Endothelial cell of umbilical vein (primary cell): ENCODE measurements at regions not wholly inside any gene's neighbourhood (a gene's known extent, or its start where the extent isn't known, plus 50 kb on each side); places are given as distances from the start of the nearest gene placed in this dataset.

Experiments
- BruUV-seq: library from RNA; stranded (reverse); fragments of 400-500 nt; replicated peaks from 2 replicates; lab custom pipeline; 2021; lab: Mats Ljungman, UMichigan
- CTCF ChIA-PET: fragments of 300-600, 350-600 bp; sonication (Branson Sonifier 250); formaldehyde crosslinking; loops from one replicate; lab custom pipeline; 2021; ENCODE audit warnings: antibody characterized with exemption, inconsistent platforms; lab: Charles Lee
- POLR2A ChIA-PET: fragments of 300-600, 350-600 bp; sonication (Branson Sonifier 250); formaldehyde crosslinking; loops from one replicate; lab custom pipeline; 2021; ENCODE audit warnings: antibody characterized with exemption, inconsistent platforms; lab: Charles Lee
- DNase-seq: peaks from one replicate; pipeline ENCODE4 v3.0.0-alpha.2; 2011; ENCODE audit warnings: low read depth, low spot score
- FAIRE-seq: peaks from 2 replicates; lab custom pipeline; 2011; peaks lifted over from hg19 to GRCh38; lab: Jason Lieb, UNC
- H2AFZ ChIP-seq: 2 replicates; pipeline ENCODE4 v1.6.0; 2012; ENCODE audit warnings: low read depth, low read length, control low read depth, inconsistent platforms
- H3K27ac ChIP-seq: 2 replicates; pipeline ENCODE4 v1.5.1; 2011; ENCODE audit warnings: low read depth, mild to moderate bottlenecking, control low read depth, low read length, moderate library complexity; ENCODE audit not compliant: insufficient read depth
- H3K27me3 ChIP-seq, 2 experiments: 2 replicates each; pipeline versions ENCODE4 v1.6.0 to v1.6.1; 2011; ENCODE audit warnings: low read length in 2 of 2, mixed read lengths in 1 of 2; ENCODE audit not compliant: control insufficient read depth in 2 of 2, insufficient read depth in 2 of 2
- H3K36me3 ChIP-seq, 2 experiments: 2 replicates in 1 of 2; 3 replicates in 1 of 2; pipeline ENCODE4 v1.5.1; 2011; ENCODE audit warnings: low read length in 2 of 2, mild to moderate bottlenecking in 1 of 2, moderate library complexity in 1 of 2; ENCODE audit not compliant: control insufficient read depth in 2 of 2, insufficient read depth in 2 of 2; ENCODE audit errors: extremely low read depth in 1 of 2
- H3K4me1 ChIP-seq: 3 replicates; pipeline ENCODE4 v1.5.1; 2011; ENCODE audit warnings: mild to moderate bottlenecking, low read length; ENCODE audit not compliant: control insufficient read depth, insufficient read depth; ENCODE audit errors: extremely low read depth
- H3K4me2 ChIP-seq: 2 replicates; pipeline ENCODE4 v1.6.1; 2011; ENCODE audit warnings: low read length, control low read depth, mixed read lengths; ENCODE audit not compliant: insufficient read depth
- H3K4me3 ChIP-seq, 3 experiments: fragments of 200-600 bp in 1 of 3; sonication (generic), shearing (Covaris generic) in 1 of 3; replicated peaks in 1 of 3; 2 replicates each; pipeline ENCODE4 v1.5.1; 2011 to 2016; ENCODE audit warnings: control low read depth in 3 of 3, low read length in 3 of 3, mild to moderate bottlenecking in 2 of 3, inconsistent platforms in 1 of 3, low read depth in 1 of 3, moderate library complexity in 1 of 3; ENCODE audit not compliant: insufficient read depth in 1 of 3
- H3K79me2 ChIP-seq: 2 replicates; pipeline ENCODE4 v1.6.0; 2012; ENCODE audit warnings: low read length, inconsistent platforms; ENCODE audit not compliant: control insufficient read depth, insufficient read depth
- H3K9ac ChIP-seq: replicated peaks from 2 replicates; pipeline ENCODE3; 2011; ENCODE audit warnings: low read length, control low read depth; ENCODE audit not compliant: insufficient read depth; ENCODE audit errors: extremely low read depth
- H3K9me1 ChIP-seq: replicated peaks from 3 replicates; pipeline ENCODE4 v1.6.0; 2011; ENCODE audit warnings: mild to moderate bottlenecking, low read length; ENCODE audit not compliant: control insufficient read depth, insufficient read depth; ENCODE audit errors: extremely low read depth
- H3K9me3 ChIP-seq: replicated peaks from 2 replicates; pipeline ENCODE4 v1.5.1; 2012; ENCODE audit warnings: low read length, inconsistent platforms; ENCODE audit not compliant: control insufficient read depth, insufficient read depth
- H4K20me1 ChIP-seq: replicated peaks from 2 replicates; pipeline ENCODE3; 2011; ENCODE audit warnings: mild to moderate bottlenecking, low read length; ENCODE audit not compliant: control insufficient read depth, insufficient read depth; ENCODE audit errors: extremely low read depth
- CTCF ChIP-seq, 2 donors: IDR thresholded peaks; 1 replicate in 1 of 2; 2 replicates in 1 of 2; pipeline ENCODE4 v1.5.1; 2011; ENCODE audit warnings: low read length in 2 of 2, mild to moderate bottlenecking in 2 of 2, moderate library complexity in 2 of 2, control low read depth in 1 of 2, inconsistent platforms in 1 of 2, low read depth in 1 of 2; ENCODE audit not compliant: insufficient read depth in 1 of 2; ENCODE audit errors: extremely low read depth in 1 of 2
- EZH2 ChIP-seq: IDR thresholded peaks from 2 replicates; pipeline ENCODE4 v1.6.1; 2012; ENCODE audit warnings: borderline replicate concordance, low read depth, mild to moderate bottlenecking, moderate library complexity, low read length, inconsistent platforms; ENCODE audit not compliant: severe bottlenecking
- FOS ChIP-seq: IDR thresholded peaks from 2 replicates; pipeline ENCODE4 v1.6.1; 2011; ENCODE audit warnings: mild to moderate bottlenecking, low read length, moderate library complexity, borderline replicate concordance; ENCODE audit not compliant: insufficient read depth
- GATA2 ChIP-seq: IDR thresholded peaks from 2 replicates; pipeline ENCODE4 v1.7.0; 2011; ENCODE audit warnings: low read depth, mild to moderate bottlenecking, moderate library complexity, mixed read lengths, low read length; ENCODE audit not compliant: insufficient read length, insufficient read depth
- JUN ChIP-seq: IDR thresholded peaks from 2 replicates; pipeline ENCODE4 v1.6.1; 2011; ENCODE audit warnings: borderline replicate concordance, low read depth; ENCODE audit not compliant: insufficient read length, insufficient read depth
- MAX ChIP-seq: IDR thresholded peaks from 2 replicates; pipeline ENCODE4 v1.6.1; 2011; ENCODE audit not compliant: insufficient read depth, insufficient read length
- MYC ChIP-seq: IDR thresholded peaks from one replicate; pipeline ENCODE4 v1.6.1; 2011; ENCODE audit warnings: mild to moderate bottlenecking, low read depth, low read length
- POLR2A ChIP-seq: IDR thresholded peaks from 2 replicates; pipeline ENCODE4 v1.6.1; 2012; ENCODE audit warnings: low read depth, mild to moderate bottlenecking, control low read depth, low read length
- POLR2AphosphoS5 ChIP-seq: IDR thresholded peaks from 2 replicates; pipeline ENCODE4 v1.6.1; 2012; ENCODE audit warnings: low read depth, mild to moderate bottlenecking, control low read depth, low read length, moderate library complexity; ENCODE audit not compliant: insufficient read depth
- dilution Hi-C: fragments of 300-500 bp; cut with MboI; formaldehyde crosslinking; loops from one replicate; pipeline ENCODE4 v1.15.0; 2019; ENCODE audit warnings: low sequenced_read_pairs; ENCODE audit not compliant: extremely low pct_ligation_motif_present
- intact Hi-C: fragments of 100-400 bp; cut with micrococcal nuclease; formaldehyde crosslinking; loops from one replicate; pipeline ENCODE4 v1.10.0; 2022

GRCh38 chr10:30687698-30688213 lies 58.2 kb upstream of the LYZL2 start:
- H4K20me1 ChIP-seq, result no peaks in the 10 kb centered on the region
- POLR2A ChIA-PET, result no interaction called here
- dilution Hi-C loops (no loop called here), intact Hi-C loops (loop anchor here (1.0 to 5.0 kb wide), 4 partner anchors 49 to 1121 kb away; no protein-coding TSS in a partner anchor)
- peak; percentile 93 for FAIRE-seq
- no peak overlapping the region for H3K9ac ChIP-seq
- no peaks in the 10 kb centered on the region for H3K79me2 ChIP-seq
- peaks cover 2% of the 10 kb centered on the region for H3K4me1 ChIP-seq
- no peaks in the 10 kb centered on the region for H3K36me3 ChIP-seq
- no peak overlapping the region for H3K4me2 ChIP-seq
- no peak overlapping the region for H3K4me3 ChIP-seq
- H3K27ac ChIP-seq, result no peak overlapping the region
- CTCF ChIA-PET, result interaction anchor here (0.6 to 2.3 kb wide), 64 partner anchors 8 to 1555 kb away, joined by 3 to 20 read pairs (median 4); no protein-coding TSS in a partner anchor
- H3K9me1 ChIP-seq, result no peaks in the 10 kb centered on the region
- no peaks in the 10 kb centered on the region for H3K9me3 ChIP-seq
- no TSS peak for BruUV-seq
- H2AFZ ChIP-seq, result no peak overlapping the region
- TF ChIP-seq JUN (no peak), CTCF (IDR thresholded peaks at IDR 0.05; ENCODE audit: extremely low read depth in 1 of 2, insufficient read depth in 1 of 2, low read depth in 1 of 2, low read length in 2 of 2) (peak; percentile 92), GATA2 (peak; percentile 99)
- DNase-seq, result peak; percentile 82
- peaks cover 6 to 10% of the 10 kb centered on the region in 2 experiments for H3K27me3 ChIP-seq

- TF ChIP-seq MAX, result no peak
- no peak for TF ChIP-seq MYC
- TF ChIP-seq GATA2, result no peak
- TF ChIP-seq POLR2AphosphoS5, result no peak
- TF ChIP-seq POLR2A, result no peak
- no peak for TF ChIP-seq EZH2
- TF ChIP-seq FOS, result no peak
- no peak for TF ChIP-seq CTCF (IDR thresholded peaks at IDR 0.05; ENCODE audit: extremely low read depth in 1 of 2, insufficient read depth in 1 of 2, low read depth in 1 of 2, low read length in 2 of 2)
- TF ChIP-seq JUN, result no peak
- no peak overlapping the region for H3K27ac ChIP-seq
- no peaks in the 10 kb centered on the region for H4K20me1 ChIP-seq
- FAIRE-seq, result no peak
- no peak overlapping the region for H2AFZ ChIP-seq
- dilution Hi-C loops (no loop called here), intact Hi-C loops (loop anchor here (1.0 to 5.0 kb wide), 3 partner anchors 806 to 1122 kb away; no protein-coding TSS in a partner anchor)
- BruUV-seq, result no TSS peak
- no peaks in the 10 kb centered on the region for H3K9me1 ChIP-seq
- H3K36me3 ChIP-seq, result no peaks in the 10 kb centered on the region
- no peaks in the 10 kb centered on the region for H3K79me2 ChIP-seq
- ChIA-PET CTCF (interaction anchor here (1.1 to 2.3 kb wide), 10 partner anchors 9 to 1524 kb away, joined by 4 to 13 read pairs (median 6); no protein-coding TSS in a partner anchor), POLR2A (no interaction called here)
- no peak overlapping the region for H3K4me3 ChIP-seq
- peaks cover 5% of the 10 kb centered on the region for H3K4me1 ChIP-seq
- no peak overlapping the region for H3K9ac ChIP-seq
- H3K27me3 ChIP-seq, result peaks cover 6 to 10% of the 10 kb centered on the region in 2 experiments
- H3K4me2 ChIP-seq, result no peak overlapping the region
- H3K9me3 ChIP-seq, result no peaks in the 10 kb centered on the region
- no peak for DNase-seq
Observed at GRCh38 chr10:30686708-30687107, 57.2 kb upstream of the LYZL2 start.
